K562 (cell line): ENCODE measurements at regions not wholly inside any gene's neighbourhood (a gene's known extent, or its start where the extent isn't known, plus 50 kb on each side); places are given as distances from the start of the nearest gene placed in this dataset.

Experiments used
- ATAC-seq: fragments of 200-7000 bp; cut with Tn5 transposase; 3 replicates; pipeline ENCODE4 v1.9.1; 2020; ENCODE audit warnings: moderate library complexity
- BruUV-seq: library from RNA; stranded (reverse); fragments of 400-500 nt; replicated peaks from 2 replicates; lab custom pipeline; 2021; lab: Mats Ljungman, UMichigan
- CTCF ChIA-PET: fragments of 300-600 bp; formaldehyde crosslinking; extraction: SDS; loops from one replicate; lab custom pipeline; 2021; ENCODE audit warnings: low intra/inter-chr PET ratio; lab: Yijun Ruan, JAX
- POLR2A ChIA-PET: fragments of 300-600, 350-650 bp; sonication (Branson Sonifier 250); formaldehyde crosslinking; extraction: SDS; loops from one replicate; lab custom pipeline; 2021; ENCODE audit warnings: antibody characterized with exemption, inconsistent platforms; lab: Yijun Ruan, JAX
- DNase-seq, 4 experiments: peaks; one replicate each; pipeline versions ENCODE4 v3.0.0 to v3.0.0-alpha.2; 2011 to 2018; ENCODE audit warnings: low spot score in 3 of 4, mixed read lengths in 3 of 4; ENCODE audit errors: extremely low read depth in 1 of 4
- FAIRE-seq: peaks from 2 replicates; lab custom pipeline; 2011; peaks lifted over from hg19 to GRCh38; lab: Jason Lieb, UNC
- H2AFZ ChIP-seq: 2 replicates; pipeline ENCODE4 v1.6.0; 2011; ENCODE audit warnings: low read depth, low read length, control low read depth, inconsistent platforms
- H3K27ac ChIP-seq: fragments of 200-600 bp; 3 replicates; pipeline ENCODE4 v1.8.0; 2011; ENCODE audit warnings: low read depth, mild to moderate bottlenecking, control low read depth, inconsistent platforms, low read length, moderate library complexity, mixed read lengths; ENCODE audit errors: extremely low read depth
- H3K27me3 ChIP-seq, 2 experiments: fragments of 300-600 bp in 1 of 2; 2 replicates in 1 of 2; 3 replicates in 1 of 2; pipeline versions ENCODE4 v1.6.0 to v1.8.0; 2011; ENCODE audit warnings: inconsistent platforms in 2 of 2, low read length in 2 of 2, mild to moderate bottlenecking in 1 of 2, mixed read lengths in 1 of 2, moderate library complexity in 1 of 2; ENCODE audit not compliant: control insufficient read depth in 2 of 2, insufficient read depth in 2 of 2
- H3K36me3 ChIP-seq: fragments of 300-600 bp; 3 replicates; pipeline ENCODE4 v1.8.0; 2011; ENCODE audit warnings: mild to moderate bottlenecking, low read length, inconsistent platforms; ENCODE audit not compliant: control insufficient read depth, insufficient read depth
- H3K4me1 ChIP-seq, 2 experiments: fragments of 200-600 bp in 1 of 2; replicated peaks in 1 of 2; 2 replicates in 1 of 2; 3 replicates in 1 of 2; pipeline versions ENCODE4 v1.5.1 to v1.8.0; 2011; ENCODE audit warnings: inconsistent platforms in 2 of 2, low read length in 2 of 2, mild to moderate bottlenecking in 1 of 2, mixed read lengths in 1 of 2, moderate library complexity in 1 of 2; ENCODE audit not compliant: control insufficient read depth in 2 of 2, insufficient read depth in 2 of 2
- H3K4me2 ChIP-seq: 2 replicates; pipeline ENCODE4 v1.6.1; 2011; ENCODE audit warnings: low read length, control low read depth, inconsistent platforms, mixed read lengths; ENCODE audit not compliant: insufficient read depth
- H3K4me3 ChIP-seq: fragments of 200-600 bp; sonication (generic), shearing (Covaris generic); 2 replicates; pipeline ENCODE4 v1.5.1; 2016; ENCODE audit warnings: control low read depth, inconsistent platforms
- H3K79me2 ChIP-seq: fragments of 200-600 bp; 3 replicates; pipeline ENCODE4 v1.8.0; 2011; ENCODE audit warnings: low read length, inconsistent platforms; ENCODE audit not compliant: control insufficient read depth, insufficient read depth
- H3K9ac ChIP-seq, 2 experiments: 2 replicates each; pipeline versions ENCODE4 v1.6.0 to v1.6.1; 2011; ENCODE audit warnings: low read depth in 2 of 2, low read length in 2 of 2, control low read depth in 1 of 2, inconsistent platforms in 1 of 2, mild to moderate bottlenecking in 1 of 2, mixed read lengths in 1 of 2; ENCODE audit not compliant: insufficient read depth in 1 of 2
- H3K9me1 ChIP-seq: one replicate; pipeline ENCODE4 v1.6.0; 2011; ENCODE audit warnings: inconsistent platforms, mild to moderate bottlenecking, low read length, moderate library complexity; ENCODE audit not compliant: control insufficient read depth, insufficient read depth
- H3K9me3 ChIP-seq: replicated peaks from 2 replicates; pipeline ENCODE4 v1.5.1; 2011; ENCODE audit warnings: low read depth, low read length, inconsistent platforms; ENCODE audit not compliant: control insufficient read depth, insufficient read depth
- H4K20me1 ChIP-seq: replicated peaks from 2 replicates; pipeline ENCODE4 v1.6.1; 2011; ENCODE audit warnings: low read length, inconsistent platforms, mixed read lengths; ENCODE audit not compliant: control insufficient read depth, insufficient read depth
- RBM25 ChIP-seq: fragments of 200-400 bp; formaldehyde crosslinking; IDR thresholded peaks from 2 replicates; pipeline ENCODE4 v1.6.1; 2018; ENCODE audit warnings: low read length, low read depth, moderate library complexity; ENCODE audit not compliant: severe bottlenecking
- YBX1 ChIP-seq: fragments of 450-650 bp; IDR thresholded peaks from 2 replicates; pipeline ENCODE4 v1.7.1; 2016; ENCODE audit warnings: mild to moderate bottlenecking
- ZKSCAN1 ChIP-seq: fragments of 150-350 bp; IDR thresholded peaks from 2 replicates; pipeline ENCODE4 v1.6.1; 2016; ENCODE audit warnings: low read depth, low read length
- WGBS: fragments of 100-300 bp; shearing (Covaris generic); methylation state at CpG from one replicate; pipeline ENCODE4 v1.1.6; 2016; ENCODE audit warnings: low coverage, mixed read lengths; ENCODE audit not compliant: insufficient coverage; ENCODE audit errors: missing lambda C conversion rate; 5-methylcytosine and 5-hydroxymethylcytosine counted together
- in situ Hi-C: fragments of 300-500 bp; cut with MboI; formaldehyde crosslinking; loops from 4 replicates; pipeline ENCODE4 v1.15.0; 2018; ENCODE audit warnings: inconsistent platforms, mixed read lengths
- intact Hi-C: fragments of 100-400 bp; cut with micrococcal nuclease; formaldehyde crosslinking; loops from 2 replicates; pipeline ENCODE4 v1.14.2; 2022
- TF ChIP-seq, protein P1 (sequence below), 2 experiments: fragments of 450-650 bp; formaldehyde crosslinking in 1 of 2; IDR thresholded peaks; 2 replicates each; pipeline versions ENCODE4 v1.4.0 to v1.6.1; 2014 to 2020; ENCODE audit warnings: mild to moderate bottlenecking in 2 of 2, borderline replicate concordance in 1 of 2, low read depth in 1 of 2

DNA sequence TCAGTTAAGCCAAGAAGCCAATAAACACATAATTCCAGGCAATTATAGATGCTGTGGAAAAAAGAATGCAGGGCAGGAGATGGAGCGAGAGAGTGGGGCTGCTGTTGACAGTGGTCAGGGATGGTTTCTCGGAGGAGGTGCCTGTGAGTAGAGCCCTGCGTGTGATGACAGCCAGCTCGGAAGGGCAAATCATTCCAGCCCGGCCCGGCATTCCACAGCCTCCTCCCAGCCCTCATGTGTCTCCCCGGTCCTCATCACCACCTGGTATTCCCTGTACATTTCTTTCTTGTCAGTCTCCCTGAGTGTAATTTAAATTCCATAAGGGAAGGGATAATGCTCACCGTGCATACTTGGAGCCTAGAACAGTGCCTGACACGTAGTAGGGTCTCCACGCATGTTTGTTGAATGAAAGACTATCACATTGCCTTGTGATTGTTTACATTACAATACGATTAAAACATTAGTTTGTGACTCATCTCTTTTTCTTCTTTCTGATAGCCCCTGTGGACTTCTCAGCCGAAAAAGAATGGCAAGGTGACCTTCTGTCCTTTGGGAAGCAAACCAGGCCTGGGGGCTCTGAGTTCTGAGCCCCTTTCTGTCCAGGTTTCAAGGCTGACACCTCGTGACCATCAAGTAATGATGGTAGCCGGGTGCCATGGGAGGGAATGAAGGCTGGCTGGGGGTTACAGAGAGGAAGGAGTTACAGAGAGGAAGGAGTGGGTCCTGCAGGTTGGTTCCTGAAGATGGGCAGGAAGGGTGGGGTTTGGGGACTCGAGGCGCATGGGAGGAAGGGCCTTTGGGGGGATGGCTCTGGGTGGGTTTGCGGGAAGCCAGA lies 379.5 kb upstream of the SULF2 start:
- H3K27me3 ChIP-seq = peaks cover 7 to 45% of the 10 kb centered on the region in 2 experiments; a peak in 2 of 5 replicates
- H3K4me1 ChIP-seq = no peaks in the 10 kb centered on the region
- TF ChIP-seq, protein P1, sequence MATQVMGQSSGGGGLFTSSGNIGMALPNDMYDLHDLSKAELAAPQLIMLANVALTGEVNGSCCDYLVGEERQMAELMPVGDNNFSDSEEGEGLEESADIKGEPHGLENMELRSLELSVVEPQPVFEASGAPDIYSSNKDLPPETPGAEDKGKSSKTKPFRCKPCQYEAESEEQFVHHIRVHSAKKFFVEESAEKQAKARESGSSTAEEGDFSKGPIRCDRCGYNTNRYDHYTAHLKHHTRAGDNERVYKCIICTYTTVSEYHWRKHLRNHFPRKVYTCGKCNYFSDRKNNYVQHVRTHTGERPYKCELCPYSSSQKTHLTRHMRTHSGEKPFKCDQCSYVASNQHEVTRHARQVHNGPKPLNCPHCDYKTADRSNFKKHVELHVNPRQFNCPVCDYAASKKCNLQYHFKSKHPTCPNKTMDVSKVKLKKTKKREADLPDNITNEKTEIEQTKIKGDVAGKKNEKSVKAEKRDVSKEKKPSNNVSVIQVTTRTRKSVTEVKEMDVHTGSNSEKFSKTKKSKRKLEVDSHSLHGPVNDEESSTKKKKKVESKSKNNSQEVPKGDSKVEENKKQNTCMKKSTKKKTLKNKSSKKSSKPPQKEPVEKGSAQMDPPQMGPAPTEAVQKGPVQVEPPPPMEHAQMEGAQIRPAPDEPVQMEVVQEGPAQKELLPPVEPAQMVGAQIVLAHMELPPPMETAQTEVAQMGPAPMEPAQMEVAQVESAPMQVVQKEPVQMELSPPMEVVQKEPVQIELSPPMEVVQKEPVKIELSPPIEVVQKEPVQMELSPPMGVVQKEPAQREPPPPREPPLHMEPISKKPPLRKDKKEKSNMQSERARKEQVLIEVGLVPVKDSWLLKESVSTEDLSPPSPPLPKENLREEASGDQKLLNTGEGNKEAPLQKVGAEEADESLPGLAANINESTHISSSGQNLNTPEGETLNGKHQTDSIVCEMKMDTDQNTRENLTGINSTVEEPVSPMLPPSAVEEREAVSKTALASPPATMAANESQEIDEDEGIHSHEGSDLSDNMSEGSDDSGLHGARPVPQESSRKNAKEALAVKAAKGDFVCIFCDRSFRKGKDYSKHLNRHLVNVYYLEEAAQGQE (IDR thresholded peaks at IDR 0.05; ENCODE audit: borderline replicate concordance) = no peak
- TF ChIP-seq, protein P1 (CRISPR knock-in tag; IDR thresholded peaks at IDR 0.05; ENCODE audit: low read depth) = no peak
- TF ChIP-seq ZKSCAN1 (peak; percentile 79; the same call in 1 of the 2 replicates), RBM25 (peak; percentile 13), YBX1 (no peak)
- no peaks in the 10 kb centered on the region for H3K79me2 ChIP-seq
- ATAC-seq (no peak), FAIRE-seq (no peak), DNase-seq (no peak)
- H3K27ac ChIP-seq = no peak overlapping the region
- intact Hi-C loops = no loop called here
- no peaks in the 10 kb centered on the region for H3K9me1 ChIP-seq
- H3K36me3 ChIP-seq = no peaks in the 10 kb centered on the region
- no peaks in the 10 kb centered on the region for H3K9me3 ChIP-seq
- ChIA-PET POLR2A (interaction anchor here (0.5 to 0.6 kb wide), 2 partner anchors 22 to 495 kb away, joined by 3 read pairs; no protein-coding TSS in a partner anchor), CTCF (no interaction called here)
- no peaks in the 10 kb centered on the region; the same call in none of the 2 replicates for H4K20me1 ChIP-seq
- H3K4me2 ChIP-seq = no peak overlapping the region
- no peak overlapping the region for H3K4me3 ChIP-seq
- 2% methylated on average over 17 of the region's 17 CpGs for WGBS
- in situ Hi-C loops = no loop called here
- H2AFZ ChIP-seq = no peak overlapping the region
- no peak overlapping the region for H3K9ac ChIP-seq
- no TSS peak for BruUV-seq
